NT2/D1 (cell line): ENCODE measurements at regions not wholly inside any gene's neighbourhood (a gene's known extent, or its start where the extent isn't known, plus 50 kb on each side); places are given as distances from the start of the nearest gene placed in this dataset.

Source experiments
- SUZ12 ChIP-seq: IDR thresholded peaks from 2 replicates; pipeline ENCODE4 v1.6.1; 2011; ENCODE audit not compliant: insufficient read length, insufficient read depth; ENCODE audit errors: extremely low read depth
- ZNF274 ChIP-seq: IDR thresholded peaks from 2 replicates; pipeline ENCODE4 v1.6.1; 2011; ENCODE audit warnings: mild to moderate bottlenecking, low read depth, low read length

- TF ChIP-seq ZNF274 (no peak), SUZ12 (no peak)
Observed at GRCh38 chr12:53852061-53852460, 86.6 kb upstream of the HOXC13 start.
